ENCODE measurements at regions not wholly inside any gene's neighbourhood (a gene's known extent, or its start where the extent isn't known, plus 50 kb on each side); places are given as distances from the start of the nearest gene placed in this dataset.

GRCh38 chr2:471560-471959 is 183.7 kb upstream of the ALKAL2 start:
- TF ChIP-seq, protein P1, sequence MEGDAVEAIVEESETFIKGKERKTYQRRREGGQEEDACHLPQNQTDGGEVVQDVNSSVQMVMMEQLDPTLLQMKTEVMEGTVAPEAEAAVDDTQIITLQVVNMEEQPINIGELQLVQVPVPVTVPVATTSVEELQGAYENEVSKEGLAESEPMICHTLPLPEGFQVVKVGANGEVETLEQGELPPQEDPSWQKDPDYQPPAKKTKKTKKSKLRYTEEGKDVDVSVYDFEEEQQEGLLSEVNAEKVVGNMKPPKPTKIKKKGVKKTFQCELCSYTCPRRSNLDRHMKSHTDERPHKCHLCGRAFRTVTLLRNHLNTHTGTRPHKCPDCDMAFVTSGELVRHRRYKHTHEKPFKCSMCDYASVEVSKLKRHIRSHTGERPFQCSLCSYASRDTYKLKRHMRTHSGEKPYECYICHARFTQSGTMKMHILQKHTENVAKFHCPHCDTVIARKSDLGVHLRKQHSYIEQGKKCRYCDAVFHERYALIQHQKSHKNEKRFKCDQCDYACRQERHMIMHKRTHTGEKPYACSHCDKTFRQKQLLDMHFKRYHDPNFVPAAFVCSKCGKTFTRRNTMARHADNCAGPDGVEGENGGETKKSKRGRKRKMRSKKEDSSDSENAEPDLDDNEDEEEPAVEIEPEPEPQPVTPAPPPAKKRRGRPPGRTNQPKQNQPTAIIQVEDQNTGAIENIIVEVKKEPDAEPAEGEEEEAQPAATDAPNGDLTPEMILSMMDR (IDR thresholded peaks at IDR 0.05), result no peak
- no peak for TF ChIP-seq TAF1 (IDR thresholded peaks at IDR 0.05; ENCODE audit: borderline replicate concordance, low read depth, low read length)
- no peak for TF ChIP-seq EP300 (IDR thresholded peaks at IDR 0.05; ENCODE audit: borderline replicate concordance in 1 of 2, low read depth in 1 of 2, low read length in 1 of 2)
- TF ChIP-seq RCOR1 (IDR thresholded peaks at IDR 0.05; ENCODE audit: low read length), result no peak
- TF ChIP-seq POLR2AphosphoS5 (IDR thresholded peaks at IDR 0.05; ENCODE audit: low read depth, low read length), result no peak
